RWPE2 (cell line): ENCODE measurements at regions not wholly inside any gene's neighbourhood (a gene's known extent, or its start where the extent isn't known, plus 50 kb on each side); places are given as distances from the start of the nearest gene placed in this dataset.

Experiments used
- ATAC-seq: fragments of 200-7000 bp; cut with Tn5 transposase; 3 replicates; pipeline ENCODE4 v1.9.1; 2021; ENCODE audit warnings: low read depth
- DNase-seq: peaks from one replicate; pipeline ENCODE4 v3.0.0-alpha.2; 2020; ENCODE audit warnings: low spot score
- H3K27ac ChIP-seq: fragments of 450-650 bp; 2 replicates; pipeline ENCODE4 v1.5.1; 2017; ENCODE audit warnings: mild to moderate bottlenecking; ENCODE audit not compliant: poor library complexity, severe bottlenecking
- H3K27me3 ChIP-seq: fragments of 250-450 bp; sonication (Bioruptor Pico); 2 replicates; pipeline ENCODE4 v1.5.1; 2021; ENCODE audit warnings: mild to moderate bottlenecking, moderate library complexity; ENCODE audit not compliant: insufficient read depth, poor library complexity, severe bottlenecking
- H3K36me3 ChIP-seq: fragments of 250-450 bp; sonication (Bioruptor Pico); 2 replicates; pipeline ENCODE4 v1.5.1; 2020; ENCODE audit warnings: low read depth, mild to moderate bottlenecking, moderate library complexity
- H3K4me1 ChIP-seq: fragments of 250-450 bp; sonication (Bioruptor Pico); 2 replicates; pipeline ENCODE4 v1.5.1; 2021; ENCODE audit warnings: mild to moderate bottlenecking, moderate library complexity; ENCODE audit not compliant: insufficient read depth, poor library complexity, severe bottlenecking
- H3K4me3 ChIP-seq: fragments of 250-450 bp; sonication (Bioruptor Pico); 2 replicates; pipeline ENCODE4 v1.5.1; 2021; ENCODE audit warnings: mild to moderate bottlenecking, moderate library complexity; ENCODE audit not compliant: severe bottlenecking
- H3K9me3 ChIP-seq: fragments of 250-450 bp; sonication (Bioruptor Pico); 2 replicates; pipeline ENCODE4 v1.5.1; 2021; ENCODE audit warnings: mild to moderate bottlenecking, moderate library complexity; ENCODE audit not compliant: severe bottlenecking
- CTCF ChIP-seq: fragments of 450-650 bp; IDR thresholded peaks from one replicate; pipeline ENCODE4 v1.5.1; 2017; ENCODE audit warnings: mild to moderate bottlenecking, moderate library complexity; ENCODE audit not compliant: poor library complexity, severe bottlenecking

- peaks cover 3% of the 10 kb centered on the region for H3K4me1 ChIP-seq
- no peak overlapping the region for H3K4me3 ChIP-seq
- no peak overlapping the region for H3K27ac ChIP-seq
- ATAC-seq (no peak), DNase-seq (no peak)
- peaks cover 5% of the 10 kb centered on the region for H3K9me3 ChIP-seq
- no peaks in the 10 kb centered on the region for H3K36me3 ChIP-seq
- no peak for TF ChIP-seq CTCF
- H3K27me3 ChIP-seq, result peaks cover 2% of the 10 kb centered on the region
These were observed 398.5 kb downstream of the ZFHX3 start for GRCh38 chr16:72649254-72649944.

GRCh38 chr16:72646615-72647014 is 401.3 kb downstream of the ZFHX3 start:
- Histone ChIP-seq H3K9me3 (no peaks in the 10 kb centered on the region), H3K27me3 (peaks cover 2% of the 10 kb centered on the region), H3K27ac (no peak overlapping the region), H3K4me3 (no peak overlapping the region), H3K36me3 (no peaks in the 10 kb centered on the region), H3K4me1 (no peaks in the 10 kb centered on the region)
- no peak for TF ChIP-seq CTCF
- no peak for DNase-seq
- ATAC-seq, result no peak

GRCh38 chr16:72645538-72645937 is 402.4 kb downstream of the ZFHX3 start:
- no peaks in the 10 kb centered on the region for H3K4me1 ChIP-seq
- no peak overlapping the region for H3K27ac ChIP-seq
- no peak for ATAC-seq
- no peak for DNase-seq
- no peaks in the 10 kb centered on the region for H3K9me3 ChIP-seq
- TF ChIP-seq CTCF, result no peak
- H3K4me3 ChIP-seq, result no peak overlapping the region
- H3K36me3 ChIP-seq, result no peaks in the 10 kb centered on the region
- peaks cover 2% of the 10 kb centered on the region for H3K27me3 ChIP-seq

- Histone ChIP-seq H3K27ac (no peak overlapping the region), H3K27me3 (peaks cover 2% of the 10 kb centered on the region), H3K4me1 (no peaks in the 10 kb centered on the region), H3K4me3 (no peak overlapping the region), H3K9me3 (peaks cover under 1% of the 10 kb centered on the region), H3K36me3 (no peaks in the 10 kb centered on the region)
- DNase-seq (no peak), ATAC-seq (no peak)
- no peak for TF ChIP-seq CTCF
These were observed 403.0 kb downstream of the ZFHX3 start for GRCh38 chr16:72644911-72645310.

GRCh38 chr16:72639494-72639893 is 408.4 kb downstream of the ZFHX3 start:
- Histone ChIP-seq H3K4me3 (no peak overlapping the region), H3K36me3 (no peaks in the 10 kb centered on the region), H3K27ac (no peak overlapping the region), H3K27me3 (no peaks in the 10 kb centered on the region), H3K9me3 (peaks cover 6% of the 10 kb centered on the region), H3K4me1 (peaks cover 31% of the 10 kb centered on the region)
- DNase-seq, result no peak
- ATAC-seq, result no peak
- TF ChIP-seq CTCF, result no peak
